NT2/D1 (cell line): ENCODE measurements at regions not wholly inside any gene's neighbourhood (a gene's known extent, or its start where the extent isn't known, plus 50 kb on each side); places are given as distances from the start of the nearest gene placed in this dataset.
"Not testable (repeated sequence)": the region's sequence is repeated elsewhere in the genome, so short reads cannot be mapped to it uniquely, and the experiment has no call there.

Experiments
- DNase-seq: peaks from one replicate; pipeline ENCODE4 v3.0.0-alpha.2; 2011; ENCODE audit warnings: low read depth, low spot score
- H3K27me3 ChIP-seq: 2 replicates; pipeline ENCODE4 v1.6.0; 2011; ENCODE audit warnings: mild to moderate bottlenecking; ENCODE audit not compliant: insufficient read length, insufficient read depth
- H3K36me3 ChIP-seq: 2 replicates; pipeline ENCODE4 v1.6.1; 2011; ENCODE audit warnings: mild to moderate bottlenecking, low read length, mixed read lengths; ENCODE audit not compliant: insufficient read depth, insufficient read length
- H3K4me1 ChIP-seq: 2 replicates; pipeline ENCODE4 v1.5.1; 2011; ENCODE audit not compliant: insufficient read depth, insufficient read length
- H3K4me3 ChIP-seq: 2 replicates; pipeline ENCODE4 v1.5.1; 2011; ENCODE audit warnings: low read depth; ENCODE audit not compliant: insufficient read length
- H3K9ac ChIP-seq: 2 replicates; pipeline ENCODE4 v1.6.0; 2011; ENCODE audit warnings: low read depth; ENCODE audit not compliant: insufficient read length
- H3K9me3 ChIP-seq: 2 replicates; pipeline ENCODE4 v1.5.1; 2011; ENCODE audit warnings: mild to moderate bottlenecking, low read length; ENCODE audit not compliant: insufficient read depth
- SUZ12 ChIP-seq: IDR thresholded peaks from 2 replicates; pipeline ENCODE4 v1.6.1; 2011; ENCODE audit not compliant: insufficient read length, insufficient read depth; ENCODE audit errors: extremely low read depth
- YY1 ChIP-seq: IDR thresholded peaks from 2 replicates; pipeline ENCODE4 v1.6.1; 2011; ENCODE audit not compliant: insufficient read length, insufficient read depth
- ZNF274 ChIP-seq: IDR thresholded peaks from 2 replicates; pipeline ENCODE4 v1.6.1; 2011; ENCODE audit warnings: mild to moderate bottlenecking, low read depth, low read length

GRCh38 chr17:11182430-11182829 lies 58.6 kb upstream of the SHISA6 start:
- DNase-seq, result no peak
- H3K4me3 ChIP-seq, result no peak overlapping the region
- TF ChIP-seq YY1 (no peak), SUZ12 (no peak), ZNF274 (no peak)

GRCh38 chr17:11178581-11178980 lies 62.4 kb upstream of the SHISA6 start:
- Histone ChIP-seq H3K36me3 (no peaks in the 10 kb centered on the region), H3K9me3 (no peaks in the 10 kb centered on the region), H3K4me3 (no peak overlapping the region), H3K9ac (no peak overlapping the region), H3K27me3 (no peaks in the 10 kb centered on the region), H3K4me1 (no peaks in the 10 kb centered on the region)
- DNase-seq, result no peak
- TF ChIP-seq SUZ12 (no peak), ZNF274 (no peak), YY1 (no peak)

More at GRCh38 chr17:11182430-11182829, 58.6 kb upstream of the SHISA6 start:
- Histone ChIP-seq H3K36me3 (no peaks in the 10 kb centered on the region), H3K27me3 (no peaks in the 10 kb centered on the region), H3K9me3 (no peaks in the 10 kb centered on the region), H3K9ac (no peak overlapping the region), H3K4me1 (no peaks in the 10 kb centered on the region)

- H3K4me1 ChIP-seq, result no peaks in the 10 kb centered on the region
- no peak overlapping the region for H3K9ac ChIP-seq
- no peak for DNase-seq
- no peaks in the 10 kb centered on the region for H3K36me3 ChIP-seq
- H3K27me3 ChIP-seq, result no peaks in the 10 kb centered on the region
- no peak overlapping the region for H3K4me3 ChIP-seq
- no peaks in the 10 kb centered on the region for H3K9me3 ChIP-seq
- TF ChIP-seq SUZ12 (no peak), ZNF274 (no peak), YY1 (no peak)
Measured at GRCh38 chr17:11177340-11177739, 63.7 kb upstream of the SHISA6 start.

- H3K4me1 ChIP-seq, result no peaks in the 10 kb centered on the region
- H3K9me3 ChIP-seq, result no peaks in the 10 kb centered on the region
- H3K9ac ChIP-seq, result no peak overlapping the region
- no peaks in the 10 kb centered on the region for H3K27me3 ChIP-seq
- H3K4me3 ChIP-seq, result no peak overlapping the region
- DNase-seq, result no peak
- no peaks in the 10 kb centered on the region for H3K36me3 ChIP-seq
- TF ChIP-seq ZNF274 (no peak), YY1 (no peak), SUZ12 (no peak)
Measured at GRCh38 chr17:11176549-11176948, 64.5 kb upstream of the SHISA6 start.

- DNase-seq, result no peak
- H3K9me3 ChIP-seq, result no peaks in the 10 kb centered on the region
- H3K4me1 ChIP-seq, result no peaks in the 10 kb centered on the region
- no peak overlapping the region for H3K9ac ChIP-seq
- no peak overlapping the region for H3K4me3 ChIP-seq
- H3K36me3 ChIP-seq, result no peaks in the 10 kb centered on the region
- TF ChIP-seq ZNF274 (no peak), SUZ12 (no peak), YY1 (no peak)
- no peaks in the 10 kb centered on the region for H3K27me3 ChIP-seq
Measured at GRCh38 chr17:11170881-11171280, 70.1 kb upstream of the SHISA6 start.

GRCh38 chr17:11151818-11152425 lies 89.1 kb upstream of the SHISA6 start:
- H3K9me3 ChIP-seq, result no peaks in the 10 kb centered on the region; the same call in 1 of the 2 replicates
- no peaks in the 10 kb centered on the region for H3K4me1 ChIP-seq
- no peak for TF ChIP-seq YY1
- TF ChIP-seq SUZ12, result no peak
- no peak for TF ChIP-seq ZNF274
- H3K36me3 ChIP-seq, result no peaks in the 10 kb centered on the region
- no peak overlapping the region for H3K9ac ChIP-seq
- H3K4me3 ChIP-seq, result no peak overlapping the region
- no peaks in the 10 kb centered on the region for H3K27me3 ChIP-seq
- no peak for DNase-seq

GRCh38 chr17:11150906-11151511 lies 90.0 kb upstream of the SHISA6 start:
- not testable (repeated sequence) for H3K9me3 ChIP-seq, H3K4me3 ChIP-seq, H3K36me3 ChIP-seq, H3K4me1 ChIP-seq, H3K9ac ChIP-seq, H3K27me3 ChIP-seq, DNase-seq
